ENCODE measurements at regions not wholly inside any gene's neighbourhood (a gene's known extent, or its start where the extent isn't known, plus 50 kb on each side); places are given as distances from the start of the nearest gene placed in this dataset.

DNA sequence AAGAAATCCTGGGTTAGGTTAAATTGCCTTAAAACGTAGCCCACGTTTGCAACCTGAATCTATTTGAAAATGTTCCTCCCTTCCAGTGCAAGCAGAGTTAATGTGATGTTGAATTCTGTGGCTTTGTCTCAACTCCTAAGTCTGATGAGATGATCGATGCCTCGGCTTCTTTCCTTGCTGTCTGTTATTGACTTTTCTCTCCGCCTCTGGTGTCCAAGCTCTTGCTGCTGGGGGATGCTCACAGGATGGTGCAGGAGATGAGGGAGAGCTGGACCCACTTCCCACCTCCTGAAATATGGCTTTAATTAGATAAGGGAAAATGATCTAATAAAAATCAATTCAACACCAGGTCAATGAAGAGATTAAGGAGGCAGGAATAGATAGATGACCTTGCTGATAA is 407.9 kb upstream of the RGMA start:
- TF ChIP-seq, protein P1, sequence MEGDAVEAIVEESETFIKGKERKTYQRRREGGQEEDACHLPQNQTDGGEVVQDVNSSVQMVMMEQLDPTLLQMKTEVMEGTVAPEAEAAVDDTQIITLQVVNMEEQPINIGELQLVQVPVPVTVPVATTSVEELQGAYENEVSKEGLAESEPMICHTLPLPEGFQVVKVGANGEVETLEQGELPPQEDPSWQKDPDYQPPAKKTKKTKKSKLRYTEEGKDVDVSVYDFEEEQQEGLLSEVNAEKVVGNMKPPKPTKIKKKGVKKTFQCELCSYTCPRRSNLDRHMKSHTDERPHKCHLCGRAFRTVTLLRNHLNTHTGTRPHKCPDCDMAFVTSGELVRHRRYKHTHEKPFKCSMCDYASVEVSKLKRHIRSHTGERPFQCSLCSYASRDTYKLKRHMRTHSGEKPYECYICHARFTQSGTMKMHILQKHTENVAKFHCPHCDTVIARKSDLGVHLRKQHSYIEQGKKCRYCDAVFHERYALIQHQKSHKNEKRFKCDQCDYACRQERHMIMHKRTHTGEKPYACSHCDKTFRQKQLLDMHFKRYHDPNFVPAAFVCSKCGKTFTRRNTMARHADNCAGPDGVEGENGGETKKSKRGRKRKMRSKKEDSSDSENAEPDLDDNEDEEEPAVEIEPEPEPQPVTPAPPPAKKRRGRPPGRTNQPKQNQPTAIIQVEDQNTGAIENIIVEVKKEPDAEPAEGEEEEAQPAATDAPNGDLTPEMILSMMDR (IDR thresholded peaks at IDR 0.05; ENCODE audit: insufficient read depth, low read depth, low read length) = no peak
- no peak for TF ChIP-seq EZH2 (IDR thresholded peaks at IDR 0.05; ENCODE audit: insufficient read depth, low read length)
